ENCODE measurements at regions not wholly inside any gene's neighbourhood (a gene's known extent, or its start where the extent isn't known, plus 50 kb on each side); places are given as distances from the start of the nearest gene placed in this dataset.

- no peak for TF ChIP-seq ZNF23 (CRISPR knock-in tag; IDR thresholded peaks at IDR 0.05)
- TF ChIP-seq GTF2E2 (tag; IDR thresholded peaks at IDR 0.05) = no peak
- Histone ChIP-seq H3K9me3 (replicated peaks; ENCODE audit: control insufficient read depth, insufficient read depth, low read depth, low read length) (no peaks in the 10 kb centered on the region), H3K36me3 (ENCODE audit: control insufficient read depth, insufficient read depth, low read length) (no peaks in the 10 kb centered on the region), H4K20me1 (replicated peaks; ENCODE audit: control insufficient read depth, insufficient read depth, low read length) (no peaks in the 10 kb centered on the region), H3K27me3 (ENCODE audit: control insufficient read depth in 2 of 2, insufficient read depth in 2 of 2, low read length in 2 of 2) (no peaks in the 10 kb centered on the region), H3K9ac (ENCODE audit: insufficient read depth in 1 of 2, low read depth in 2 of 2, low read length in 2 of 2) (no peak overlapping the region), H3K27ac (ENCODE audit: extremely low read depth, low read depth, low read length) (no peak overlapping the region), H2AFZ (ENCODE audit: low read depth, low read length) (no peak overlapping the region), H3K4me3 (no peak overlapping the region), H3K4me2 (ENCODE audit: insufficient read depth, low read length) (no peak overlapping the region), H3K4me1 (replicated peaks in 1 of 2; ENCODE audit: control insufficient read depth in 2 of 2, insufficient read depth in 2 of 2, low read length in 2 of 2) (no peaks in the 10 kb centered on the region; a peak in 1 of 5 replicates), H3K9me1 (ENCODE audit: control insufficient read depth, insufficient read depth, low read length) (no peaks in the 10 kb centered on the region), H3K79me2 (ENCODE audit: control insufficient read depth, insufficient read depth, low read length) (no peaks in the 10 kb centered on the region)
- DNase-seq (ENCODE audit: extremely low read depth in 1 of 4, low spot score in 3 of 4) = no peak
- in situ Hi-C loops (cut with MboI) (no loop called here), intact Hi-C loops (cut with micrococcal nuclease) (no loop called here)
- ChIA-PET CTCF (ENCODE audit: low intra/inter-chr PET ratio) (no interaction called here), POLR2A (no interaction called here)
- no peak for FAIRE-seq
- no TSS peak for BruUV-seq (replicated peaks)
- ATAC-seq = no peak
Measured at GRCh38 chr1:95415146-95415545, 181.1 kb downstream of the RWDD3 start.

GRCh38 chr1:95426772-95427171, 192.8 kb downstream of the RWDD3 start:
- Histone ChIP-seq H3K79me2 (ENCODE audit: control insufficient read depth, insufficient read depth, low read length) (no peaks in the 10 kb centered on the region), H3K27ac (ENCODE audit: extremely low read depth, low read depth, low read length) (no peak overlapping the region), H3K9ac (ENCODE audit: insufficient read depth in 1 of 2, low read depth in 2 of 2, low read length in 2 of 2) (no peak overlapping the region), H3K27me3 (ENCODE audit: control insufficient read depth in 2 of 2, insufficient read depth in 2 of 2, low read length in 2 of 2) (no peaks in the 10 kb centered on the region), H3K4me1 (replicated peaks in 1 of 2; ENCODE audit: control insufficient read depth in 2 of 2, insufficient read depth in 2 of 2, low read length in 2 of 2) (no peaks in the 10 kb centered on the region), H3K9me3 (replicated peaks; ENCODE audit: control insufficient read depth, insufficient read depth, low read depth, low read length) (no peaks in the 10 kb centered on the region), H3K9me1 (ENCODE audit: control insufficient read depth, insufficient read depth, low read length) (no peaks in the 10 kb centered on the region), H3K36me3 (ENCODE audit: control insufficient read depth, insufficient read depth, low read length) (no peaks in the 10 kb centered on the region), H4K20me1 (replicated peaks; ENCODE audit: control insufficient read depth, insufficient read depth, low read length) (no peaks in the 10 kb centered on the region), H3K4me3 (no peak overlapping the region), H2AFZ (ENCODE audit: low read depth, low read length) (no peak overlapping the region), H3K4me2 (ENCODE audit: insufficient read depth, low read length) (no peak overlapping the region)
- in situ Hi-C loops (cut with MboI) (no loop called here), intact Hi-C loops (cut with micrococcal nuclease) (no loop called here)
- DNase-seq (ENCODE audit: extremely low read depth in 1 of 4, low spot score in 3 of 4) (no peak), FAIRE-seq (no peak), ATAC-seq (no peak)
- BruUV-seq (replicated peaks) = no TSS peak
- 0% methylated on average over 1 of the region's 1 CpG for WGBS (ENCODE audit: insufficient coverage, low coverage, missing lambda C conversion rate)
- ChIA-PET CTCF (ENCODE audit: low intra/inter-chr PET ratio) (no interaction called here), POLR2A (no interaction called here)
- no peak for TF ChIP-seq SMAD2 (IDR thresholded peaks at IDR 0.05; ENCODE audit: low read depth, low read length)
- no peak for TF ChIP-seq ZNF57 (CRISPR knock-in tag; IDR thresholded peaks at IDR 0.05)
- no peak for TF ChIP-seq CEBPG (CRISPR knock-in tag; IDR thresholded peaks at IDR 0.05)
- TF ChIP-seq CEBPG (tag; conservative IDR thresholded peaks at IDR 0.05 in 1 of 2, IDR thresholded peaks at IDR 0.05 in 1 of 2) = 0 out of 4 replicates have a peak, but pooled peaks of 1 of the 2 experiments have one; percentile 8
- TF ChIP-seq BACH1 (tag; IDR thresholded peaks at IDR 0.05) = no peak
- no peak for TF ChIP-seq FUS (optimal IDR thresholded peaks at IDR 0.05; ENCODE audit: low read depth, low read length)
- TF ChIP-seq ATF3 (IDR thresholded peaks at IDR 0.05) = peak; percentile 8; the same call in 1 of the 2 replicates
- TF ChIP-seq ATF3 (CRISPR knock-in tag; conservative IDR thresholded peaks at IDR 0.05) = no peak
